ENCODE measurements at regions not wholly inside any gene's neighbourhood (a gene's known extent, or its start where the extent isn't known, plus 50 kb on each side); places are given as distances from the start of the nearest gene placed in this dataset.

GRCh38 chr13:103953859-103954258 is 887.6 kb upstream of the SLC10A2 start:
- TF ChIP-seq, protein P1, sequence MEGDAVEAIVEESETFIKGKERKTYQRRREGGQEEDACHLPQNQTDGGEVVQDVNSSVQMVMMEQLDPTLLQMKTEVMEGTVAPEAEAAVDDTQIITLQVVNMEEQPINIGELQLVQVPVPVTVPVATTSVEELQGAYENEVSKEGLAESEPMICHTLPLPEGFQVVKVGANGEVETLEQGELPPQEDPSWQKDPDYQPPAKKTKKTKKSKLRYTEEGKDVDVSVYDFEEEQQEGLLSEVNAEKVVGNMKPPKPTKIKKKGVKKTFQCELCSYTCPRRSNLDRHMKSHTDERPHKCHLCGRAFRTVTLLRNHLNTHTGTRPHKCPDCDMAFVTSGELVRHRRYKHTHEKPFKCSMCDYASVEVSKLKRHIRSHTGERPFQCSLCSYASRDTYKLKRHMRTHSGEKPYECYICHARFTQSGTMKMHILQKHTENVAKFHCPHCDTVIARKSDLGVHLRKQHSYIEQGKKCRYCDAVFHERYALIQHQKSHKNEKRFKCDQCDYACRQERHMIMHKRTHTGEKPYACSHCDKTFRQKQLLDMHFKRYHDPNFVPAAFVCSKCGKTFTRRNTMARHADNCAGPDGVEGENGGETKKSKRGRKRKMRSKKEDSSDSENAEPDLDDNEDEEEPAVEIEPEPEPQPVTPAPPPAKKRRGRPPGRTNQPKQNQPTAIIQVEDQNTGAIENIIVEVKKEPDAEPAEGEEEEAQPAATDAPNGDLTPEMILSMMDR (IDR thresholded peaks at IDR 0.05), result no peak
- TF ChIP-seq POLR2A (IDR thresholded peaks at IDR 0.05), result no peak

Measured in right lobe of liver (tissue), 4 donors.